ENCODE measurements at regions not wholly inside any gene's neighbourhood (a gene's known extent, or its start where the extent isn't known, plus 50 kb on each side); places are given as distances from the start of the nearest gene placed in this dataset.

DNA sequence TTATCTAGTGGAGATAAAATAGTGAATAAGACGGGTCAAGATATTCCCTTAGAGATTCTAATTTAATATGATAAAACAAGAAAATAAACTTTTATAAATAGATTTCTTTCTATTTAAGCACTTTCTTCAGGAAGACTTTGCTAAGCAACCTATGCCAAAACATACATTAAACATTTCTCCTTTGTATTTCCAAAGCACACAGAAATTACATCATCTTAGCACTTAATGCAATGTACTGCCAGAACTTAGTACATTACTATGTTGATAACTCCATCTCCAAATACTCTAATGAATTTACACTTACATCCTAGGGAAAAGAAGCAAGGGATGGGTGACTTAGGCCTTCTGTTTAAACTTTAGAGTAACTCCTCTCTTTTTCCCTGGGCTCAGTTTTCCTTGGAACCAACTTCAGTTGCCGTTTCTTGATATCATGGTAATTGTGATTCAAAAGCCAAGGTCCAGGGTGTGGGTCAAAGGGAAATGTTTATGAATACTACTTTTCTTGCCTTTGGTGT, 322.6 kb upstream of the PCDH20 start:
- DNase-seq (ENCODE audit: low read depth in 4 of 4, low spot score in 1 of 4) = no peak

GRCh38 chr13:61734683-61735082, 319.0 kb upstream of the PCDH20 start:
- no peak for DNase-seq (ENCODE audit: low read depth in 4 of 4, low spot score in 1 of 4)

- no peak for DNase-seq (ENCODE audit: low read depth in 4 of 4, low spot score in 1 of 4)
These were observed 312.8 kb upstream of the PCDH20 start for GRCh38 chr13:61728471-61728870.

DNA sequence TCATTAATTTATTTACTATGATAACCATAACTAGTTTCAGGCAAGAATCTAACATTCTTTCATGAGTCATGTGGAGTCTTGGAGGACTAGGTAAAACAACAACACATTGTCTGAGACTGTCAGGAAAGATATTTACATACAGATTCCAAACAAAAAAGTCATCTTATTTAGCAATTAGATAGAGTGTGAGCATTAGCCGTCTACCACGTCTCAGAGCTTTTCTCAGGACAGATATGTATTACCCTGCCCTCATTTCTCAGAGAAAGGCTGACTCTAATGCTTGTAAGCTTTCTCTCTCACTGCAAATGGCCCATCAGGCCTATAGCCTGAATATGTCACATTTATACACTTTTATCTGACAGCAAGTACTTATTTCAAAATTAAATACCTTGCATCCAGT, 312.1 kb upstream of the PCDH20 start:
- DNase-seq (ENCODE audit: low read depth in 4 of 4, low spot score in 1 of 4) = no peak

DNA sequence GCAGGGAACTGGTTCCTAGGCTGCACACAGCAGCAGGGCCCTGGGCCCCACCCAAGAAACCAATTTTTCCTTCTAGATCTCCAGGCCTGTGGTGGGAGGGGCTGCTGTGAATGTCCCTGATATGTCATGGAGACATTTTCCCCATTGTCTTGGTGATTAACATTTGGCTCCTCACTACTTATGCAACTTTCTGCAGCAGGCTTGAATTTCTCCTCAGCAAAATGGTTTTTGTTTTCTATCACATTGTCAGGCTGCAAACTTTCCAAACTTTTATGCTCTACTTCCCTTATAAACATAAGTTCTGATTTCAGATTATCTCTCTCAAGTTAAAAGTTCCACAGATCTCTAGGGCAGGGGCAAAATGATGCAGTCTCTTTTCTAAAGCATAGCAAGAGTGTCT, 310.2 kb upstream of the PCDH20 start:
- DNase-seq (ENCODE audit: low read depth in 4 of 4, low spot score in 1 of 4) = no peak

DNA sequence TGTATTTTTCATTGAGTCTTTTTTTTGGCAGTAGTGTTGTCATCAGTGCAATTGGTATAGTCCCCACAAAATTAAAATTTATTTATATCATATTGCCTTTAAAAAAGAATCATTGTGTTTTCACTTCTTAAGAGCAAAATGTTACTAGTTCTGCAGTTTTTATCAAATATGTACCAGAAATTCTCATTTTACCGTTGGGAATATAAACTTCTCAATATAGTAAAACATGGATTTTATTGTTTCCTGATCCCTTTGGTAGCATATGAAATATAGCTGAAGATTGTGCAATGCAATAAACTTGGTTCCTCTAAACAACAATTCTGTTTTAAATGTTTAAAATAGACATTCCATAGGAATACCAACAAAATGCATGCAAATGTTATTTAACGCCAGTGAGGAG, 306.5 kb upstream of the PCDH20 start:
- no peak for DNase-seq (ENCODE audit: low read depth in 4 of 4, low spot score in 1 of 4)

- no peak for DNase-seq (ENCODE audit: low read depth in 4 of 4, low spot score in 1 of 4)
These were observed 297.0 kb upstream of the PCDH20 start for GRCh38 chr13:61712621-61713020.

GRCh38 chr13:61709258-61709657, 293.6 kb upstream of the PCDH20 start:
- no peak for DNase-seq (ENCODE audit: low read depth in 4 of 4, low spot score in 1 of 4)

DNA sequence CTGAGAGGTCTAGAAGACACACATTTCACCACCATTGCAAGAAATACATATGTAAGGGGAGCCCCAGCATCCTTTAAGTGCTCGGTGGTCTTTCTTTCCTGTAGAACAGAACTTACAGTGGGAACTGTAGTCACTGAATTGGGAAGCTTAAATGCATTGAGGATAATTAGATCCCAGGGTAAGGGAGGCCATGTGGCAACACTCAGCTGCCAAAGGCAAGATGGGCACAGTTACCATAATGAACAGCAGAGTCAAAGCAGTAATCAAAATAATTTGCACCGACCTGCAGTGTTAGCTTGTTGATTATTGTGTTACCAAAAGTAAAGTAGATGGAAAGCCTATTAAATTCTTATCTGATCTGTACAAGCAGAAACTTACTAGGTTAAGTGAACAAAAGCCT, 291.2 kb upstream of the PCDH20 start:
- DNase-seq (ENCODE audit: low read depth in 4 of 4, low spot score in 1 of 4) = no peak

GRCh38 chr13:61700620-61701019, 285.0 kb upstream of the PCDH20 start:
- no peak for DNase-seq (ENCODE audit: low read depth in 4 of 4, low spot score in 1 of 4)

- no peak for DNase-seq (ENCODE audit: low read depth in 4 of 4, low spot score in 1 of 4)
These were observed 284.5 kb upstream of the PCDH20 start for GRCh38 chr13:61700181-61700580.

- DNase-seq (ENCODE audit: low read depth in 4 of 4, low spot score in 1 of 4) = no peak
These were observed 281.0 kb upstream of the PCDH20 start for GRCh38 chr13:61696676-61697075.

DNA sequence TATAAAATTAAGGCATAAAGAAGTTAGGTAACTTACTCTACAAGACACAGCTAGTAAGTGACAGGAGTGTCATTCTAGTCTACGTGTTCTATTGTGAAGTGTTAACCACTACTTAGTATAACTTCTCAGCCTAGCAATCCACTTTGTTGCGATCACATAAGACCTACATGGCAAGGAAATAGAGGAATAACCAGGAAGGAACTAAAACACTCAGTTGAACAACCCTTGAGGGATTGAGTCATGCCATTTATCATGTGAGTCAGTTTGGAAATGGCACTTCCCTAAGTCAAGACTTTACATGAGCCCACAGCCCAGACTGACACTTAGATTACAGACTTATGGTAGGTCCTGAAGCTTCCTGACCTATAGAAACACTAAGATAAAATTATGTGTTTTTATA, 279.5 kb upstream of the PCDH20 start:
- DNase-seq (ENCODE audit: low read depth in 4 of 4, low spot score in 1 of 4) = no peak

DNA sequence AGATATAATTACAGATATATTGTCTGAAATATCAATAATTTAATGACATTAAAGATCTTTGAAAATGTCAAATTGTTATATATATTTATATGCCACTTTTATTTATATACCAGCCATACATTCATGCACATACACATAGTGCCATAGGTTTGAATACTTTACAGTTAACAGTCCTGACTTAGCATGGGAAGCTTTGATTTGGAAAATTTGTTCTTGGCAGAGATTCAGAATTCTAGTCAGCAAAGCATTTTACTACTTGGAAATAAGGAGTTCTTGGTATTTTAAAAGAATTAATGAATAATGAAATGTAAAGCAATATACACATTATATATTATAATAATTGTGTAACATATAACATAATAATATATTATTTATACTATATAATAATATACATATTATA, 277.0 kb upstream of the PCDH20 start:
- no peak for DNase-seq (ENCODE audit: low read depth in 4 of 4, low spot score in 1 of 4)

DNA sequence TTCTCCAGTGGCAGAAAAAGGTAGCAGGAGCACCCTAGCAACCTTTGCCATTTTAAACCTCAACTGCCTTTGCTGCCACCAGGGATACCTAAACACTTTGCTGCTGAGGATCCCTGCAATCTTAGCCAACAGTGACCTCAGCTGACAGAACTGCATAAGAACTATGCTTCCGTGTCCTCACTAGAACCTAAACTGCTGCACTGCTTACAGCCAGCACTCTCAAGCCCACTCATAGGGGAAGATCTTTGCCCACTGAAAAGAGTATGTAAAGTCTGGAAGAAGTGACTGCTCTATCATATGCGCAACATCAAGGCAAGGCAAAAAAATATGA, 270.0 kb upstream of the PCDH20 start:
- DNase-seq (ENCODE audit: low read depth in 4 of 4, low spot score in 1 of 4) = no peak

- DNase-seq (ENCODE audit: low read depth in 4 of 4, low spot score in 1 of 4) = no peak
These were observed 269.5 kb upstream of the PCDH20 start for GRCh38 chr13:61684976-61685681.

- no peak for DNase-seq (ENCODE audit: low read depth in 4 of 4, low spot score in 1 of 4)
These were observed 257.1 kb upstream of the PCDH20 start for GRCh38 chr13:61672756-61673155.

GRCh38 chr13:61670384-61671161, 254.9 kb upstream of the PCDH20 start:
- DNase-seq (ENCODE audit: low read depth in 4 of 4, low spot score in 1 of 4) = no peak

GRCh38 chr13:61664801-61665705, 249.4 kb upstream of the PCDH20 start:
- DNase-seq (ENCODE audit: low read depth in 4 of 4, low spot score in 1 of 4) = no peak

GRCh38 chr13:61654481-61654880, 238.8 kb upstream of the PCDH20 start:
- DNase-seq (ENCODE audit: low read depth in 4 of 4, low spot score in 1 of 4) = no peak

DNA sequence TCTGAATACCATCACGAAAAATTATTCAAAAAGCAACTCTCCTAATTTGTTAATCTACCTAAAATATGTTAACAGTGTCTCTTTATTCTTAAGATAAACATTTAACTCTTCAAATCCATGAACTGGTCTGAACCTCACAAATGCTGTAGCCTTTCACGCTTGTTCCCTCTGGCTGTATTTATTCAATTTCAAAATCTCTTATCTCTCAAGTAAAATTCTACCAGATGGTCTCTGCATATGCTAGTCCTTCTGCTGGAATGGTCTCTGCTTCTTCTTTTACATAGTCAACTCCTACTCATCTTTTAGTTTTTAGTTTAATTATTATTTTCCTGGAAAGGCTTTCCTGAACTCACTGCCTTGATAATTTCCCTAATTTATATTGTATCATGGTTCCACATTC, 232.9 kb upstream of the PCDH20 start:
- no peak for DNase-seq (ENCODE audit: low read depth in 4 of 4, low spot score in 1 of 4)

GRCh38 chr13:61612192-61612591, 196.5 kb upstream of the PCDH20 start:
- no peak for DNase-seq (ENCODE audit: low read depth in 4 of 4, low spot score in 1 of 4)
